ENCODE measurements at regions not wholly inside any gene's neighbourhood (a gene's known extent, or its start where the extent isn't known, plus 50 kb on each side); places are given as distances from the start of the nearest gene placed in this dataset.

DNA sequence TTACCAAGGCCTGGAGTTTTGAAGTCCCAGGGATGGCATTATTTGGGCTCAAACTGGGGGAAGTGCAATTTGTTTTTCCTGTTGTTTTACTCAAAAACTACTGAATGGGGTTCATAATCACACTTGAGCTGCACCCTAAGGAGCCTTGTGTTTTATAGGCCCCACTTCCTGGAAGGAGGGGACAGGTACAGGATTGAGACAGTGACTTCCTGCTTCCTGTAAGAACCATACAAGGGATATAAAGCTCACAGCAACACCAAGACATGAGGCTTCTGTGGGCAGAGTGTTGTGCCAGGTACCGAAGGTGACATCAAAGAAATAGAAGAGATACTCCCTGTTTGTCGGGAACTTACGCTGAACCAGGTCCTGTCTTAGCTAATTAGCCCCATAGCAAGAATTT is 70.4 kb upstream of the SKOR2 start:
- H3K9ac ChIP-seq (ENCODE audit: low read length) = no peak overlapping the region
- H3K4me1 ChIP-seq (ENCODE audit: insufficient read depth, low read length) = no peaks in the 10 kb centered on the region
- H3K4me3 ChIP-seq (ENCODE audit: low read depth in 1 of 2, low read length in 2 of 2) = no peak overlapping the region
- H3K36me3 ChIP-seq (ENCODE audit: insufficient read depth, low read length) = no peaks in the 10 kb centered on the region
- H3K27ac ChIP-seq (ENCODE audit: low read depth, low read length) = no peak overlapping the region
- H3K27me3 ChIP-seq (ENCODE audit: control insufficient read depth in 1 of 2, insufficient read depth in 2 of 2, low read length in 2 of 2) = no peaks in the 10 kb centered on the region
- no peaks in the 10 kb centered on the region for H3K9me3 ChIP-seq (ENCODE audit: low read length)

DNA sequence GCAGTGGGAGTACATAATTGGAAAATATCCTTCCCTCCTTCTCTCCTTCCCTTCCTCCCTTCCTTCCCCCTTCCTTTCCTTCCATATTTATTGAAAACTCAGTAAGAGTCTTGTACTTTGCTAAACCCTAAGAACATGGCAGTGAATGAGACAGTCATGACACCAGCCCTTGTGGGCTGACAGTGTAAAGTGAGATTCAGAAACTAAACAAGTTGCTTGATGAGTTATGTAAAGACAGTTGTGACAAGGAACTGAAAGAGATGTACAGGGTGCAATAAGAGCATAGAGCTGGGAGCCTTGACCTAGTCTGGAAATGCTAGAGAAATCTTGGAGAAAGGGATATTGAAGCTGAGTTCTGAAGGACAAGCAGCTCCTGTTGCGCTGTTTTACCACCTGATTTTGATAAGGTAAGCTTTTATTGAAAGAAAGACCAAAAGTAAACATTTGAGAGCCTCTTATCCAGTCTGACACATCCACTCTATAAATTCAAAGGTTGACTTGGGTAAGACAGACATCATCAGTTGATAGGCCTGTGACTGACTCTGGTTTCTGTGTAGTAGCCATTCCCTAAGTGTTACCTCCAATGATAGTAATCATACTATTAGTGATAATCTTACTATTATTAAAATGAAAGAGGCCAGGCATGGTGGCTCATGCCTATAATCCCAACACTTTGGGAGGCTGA is 66.5 kb upstream of the SKOR2 start:
- no peaks in the 10 kb centered on the region for H3K9me3 ChIP-seq (ENCODE audit: low read length)
- H3K4me3 ChIP-seq (ENCODE audit: low read depth in 1 of 2, low read length in 2 of 2) = no peak overlapping the region
- no peak overlapping the region for H3K9ac ChIP-seq (ENCODE audit: low read length)
- no peaks in the 10 kb centered on the region for H3K4me1 ChIP-seq (ENCODE audit: insufficient read depth, low read length)
- H3K36me3 ChIP-seq (ENCODE audit: insufficient read depth, low read length) = no peaks in the 10 kb centered on the region
- no peaks in the 10 kb centered on the region for H3K27me3 ChIP-seq (ENCODE audit: control insufficient read depth in 1 of 2, insufficient read depth in 2 of 2, low read length in 2 of 2)
- no peak overlapping the region for H3K27ac ChIP-seq (ENCODE audit: low read depth, low read length)

DNA sequence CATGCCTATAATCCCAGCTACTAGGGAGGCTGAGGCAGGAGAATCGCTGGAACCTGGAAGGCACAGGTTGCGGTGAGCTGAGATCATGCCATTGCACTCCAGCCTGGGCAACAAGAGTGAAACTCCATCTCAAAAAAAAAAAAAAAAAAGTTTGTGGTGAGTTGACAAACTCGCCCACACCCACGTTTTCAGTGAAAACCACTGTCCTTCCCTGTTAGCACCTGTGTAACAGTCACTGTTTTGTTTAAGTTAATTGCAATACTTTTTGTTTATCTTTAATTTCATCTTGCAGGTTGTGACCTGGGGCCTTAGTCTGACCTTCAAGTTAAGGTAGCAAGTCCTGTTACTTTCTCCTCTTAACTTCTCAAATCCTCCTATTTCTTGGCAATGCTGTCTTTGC is 65.5 kb upstream of the SKOR2 start:
- Histone ChIP-seq H3K27ac (ENCODE audit: low read depth, low read length) (no peak overlapping the region), H3K9me3 (ENCODE audit: low read length) (no peaks in the 10 kb centered on the region)

DNA sequence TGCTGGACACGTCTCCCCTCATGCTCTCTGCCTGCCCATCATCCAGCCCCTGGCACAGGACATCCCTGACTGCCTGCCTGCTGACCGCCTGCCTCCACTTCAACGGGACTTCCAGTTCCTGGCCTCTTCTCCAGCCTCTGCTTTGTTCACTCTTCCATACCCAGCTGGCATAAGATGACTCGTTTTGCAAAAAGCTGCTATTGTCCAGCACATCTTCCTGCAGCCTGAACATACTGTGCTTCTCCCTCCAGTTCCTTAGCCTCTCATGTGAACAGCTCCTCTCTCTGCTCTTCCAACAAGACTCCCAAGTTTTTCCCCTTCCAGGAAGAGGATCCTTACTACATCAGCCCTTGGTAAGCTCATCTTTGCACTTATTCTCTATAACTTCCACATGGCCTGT is 62.4 kb upstream of the SKOR2 start:
- no peak overlapping the region for H3K4me3 ChIP-seq (ENCODE audit: low read depth in 1 of 2, low read length in 2 of 2)
- H3K9me3 ChIP-seq (ENCODE audit: low read length) = no peaks in the 10 kb centered on the region
- no peak overlapping the region for H3K9ac ChIP-seq (ENCODE audit: low read length)
- no peak overlapping the region for H3K27ac ChIP-seq (ENCODE audit: low read depth, low read length)
- no peaks in the 10 kb centered on the region for H3K27me3 ChIP-seq (ENCODE audit: control insufficient read depth in 1 of 2, insufficient read depth in 2 of 2, low read length in 2 of 2)
- H3K4me1 ChIP-seq (ENCODE audit: insufficient read depth, low read length) = no peaks in the 10 kb centered on the region
- no peaks in the 10 kb centered on the region for H3K36me3 ChIP-seq (ENCODE audit: insufficient read depth, low read length)

More for the DNA sequence above, 65.5 kb upstream of the SKOR2 start:
- no peaks in the 10 kb centered on the region for H3K4me1 ChIP-seq (ENCODE audit: insufficient read depth, low read length)
- no peak overlapping the region for H3K9ac ChIP-seq (ENCODE audit: low read length)
- H3K36me3 ChIP-seq (ENCODE audit: insufficient read depth, low read length) = no peaks in the 10 kb centered on the region
- no peaks in the 10 kb centered on the region for H3K27me3 ChIP-seq (ENCODE audit: control insufficient read depth in 1 of 2, insufficient read depth in 2 of 2, low read length in 2 of 2)
- H3K4me3 ChIP-seq (ENCODE audit: low read depth in 1 of 2, low read length in 2 of 2) = no peak overlapping the region

DNA sequence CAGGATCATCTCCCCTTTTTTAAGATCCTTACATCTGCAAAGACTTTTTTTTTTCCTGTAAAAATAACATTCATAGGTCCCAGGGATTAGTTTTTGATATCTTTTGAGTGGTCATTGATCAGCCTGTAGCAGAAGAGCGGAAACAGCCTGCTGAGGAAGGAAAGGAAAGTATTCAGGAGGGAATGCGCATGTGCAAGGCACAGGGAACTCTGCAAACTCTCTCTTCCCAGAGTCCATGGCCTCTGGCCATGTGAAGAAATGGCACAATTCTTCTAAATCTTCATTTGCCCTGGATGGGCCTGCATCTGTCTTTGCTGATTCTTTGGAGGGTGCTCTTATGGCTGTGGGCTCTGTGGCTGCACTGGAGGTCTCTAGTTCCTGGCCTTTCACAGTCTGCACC is 60.1 kb upstream of the SKOR2 start:
- Histone ChIP-seq H3K36me3 (ENCODE audit: insufficient read depth, low read length) (no peaks in the 10 kb centered on the region), H3K27ac (ENCODE audit: low read depth, low read length) (no peak overlapping the region), H3K27me3 (ENCODE audit: control insufficient read depth in 1 of 2, insufficient read depth in 2 of 2, low read length in 2 of 2) (no peaks in the 10 kb centered on the region), H3K4me1 (ENCODE audit: insufficient read depth, low read length) (no peaks in the 10 kb centered on the region), H3K9me3 (ENCODE audit: low read length) (no peaks in the 10 kb centered on the region), H3K4me3 (ENCODE audit: low read depth in 1 of 2, low read length in 2 of 2) (no peak overlapping the region), H3K9ac (ENCODE audit: low read length) (no peak overlapping the region)

All from muscle layer of colon (tissue), 2 donors.